Activated CD4-positive, CD25-positive, alpha-beta regulatory T cell treated with anti-CD3 and anti-CD28 coated beads, Interleukin-2, amount 50 U/mL, for 24 hours (primary cell): ENCODE measurements at regions not wholly inside any gene's neighbourhood (a gene's known extent, or its start where the extent isn't known, plus 50 kb on each side); places are given as distances from the start of the nearest gene placed in this dataset.
"Not testable (repeated sequence)": the region's sequence is repeated elsewhere in the genome, so short reads cannot be mapped to it uniquely, and the experiment has no call there.

Experiments
- ATAC-seq, 2 donors: fragments of 150-1000 bp; cut with Tn5 transposase; one replicate each; pipeline ENCODE4 v1.10.0; 2021; ENCODE audit warnings: mild to moderate bottlenecking in 1 of 2, moderate library complexity in 1 of 2

- ATAC-seq: no peak
Observed at GRCh38 chr3:6739288-6739687, 121.6 kb upstream of the GRM7 start.

DNA sequence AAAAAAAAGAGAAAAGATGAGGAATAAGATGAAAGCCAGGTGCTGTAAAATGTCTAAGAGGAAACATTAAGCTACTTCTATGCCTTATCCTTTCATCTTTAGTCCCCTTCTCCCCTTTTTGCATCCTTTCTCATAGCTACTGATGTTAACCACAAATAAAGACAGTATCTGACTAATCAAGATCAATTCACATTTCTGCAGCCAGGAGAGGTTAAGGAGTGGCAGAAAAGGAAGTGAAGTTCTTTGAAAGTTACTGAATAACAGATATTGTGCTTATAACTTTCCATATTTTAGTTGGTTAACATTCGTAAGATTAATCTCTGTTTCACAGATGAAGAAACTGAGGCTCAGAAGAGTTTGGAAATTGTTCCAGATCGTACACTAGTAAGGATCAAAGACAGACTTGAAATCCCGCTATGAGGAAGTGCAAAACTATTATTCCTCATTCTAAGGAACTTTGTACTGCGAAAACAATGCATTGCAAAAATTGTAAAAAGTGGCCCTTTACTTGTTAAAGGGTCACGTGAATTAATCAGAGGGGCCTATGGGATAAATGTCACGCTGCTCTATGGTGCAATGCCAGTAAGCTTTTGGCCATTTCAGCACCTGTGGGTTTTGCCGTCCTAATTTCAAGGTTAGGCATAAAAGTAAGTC is 117.7 kb upstream of the GRM7 start:
- ATAC-seq: no peak

- no peak for ATAC-seq
Observed at GRCh38 chr3:6746443-6746842, 114.5 kb upstream of the GRM7 start.

DNA sequence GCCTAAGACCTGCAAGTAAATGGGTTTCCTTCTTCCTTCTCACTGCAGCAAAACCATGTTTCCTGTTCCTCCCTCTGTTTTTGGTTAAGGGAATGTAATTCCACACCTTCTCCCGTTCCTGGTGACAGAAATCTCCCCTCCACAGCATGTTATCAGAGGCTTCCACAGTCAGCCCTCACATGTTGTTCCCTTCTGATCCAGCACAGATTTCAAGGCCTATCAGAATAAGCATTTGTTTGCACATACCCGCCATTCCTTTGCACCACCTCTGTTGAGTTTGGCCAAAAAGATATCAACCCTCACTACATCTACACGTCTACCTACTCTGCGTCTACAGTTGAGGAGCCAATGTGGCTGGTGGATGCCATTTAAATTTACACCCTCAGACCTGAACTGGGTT is 113.9 kb upstream of the GRM7 start:
- ATAC-seq: no peak

DNA sequence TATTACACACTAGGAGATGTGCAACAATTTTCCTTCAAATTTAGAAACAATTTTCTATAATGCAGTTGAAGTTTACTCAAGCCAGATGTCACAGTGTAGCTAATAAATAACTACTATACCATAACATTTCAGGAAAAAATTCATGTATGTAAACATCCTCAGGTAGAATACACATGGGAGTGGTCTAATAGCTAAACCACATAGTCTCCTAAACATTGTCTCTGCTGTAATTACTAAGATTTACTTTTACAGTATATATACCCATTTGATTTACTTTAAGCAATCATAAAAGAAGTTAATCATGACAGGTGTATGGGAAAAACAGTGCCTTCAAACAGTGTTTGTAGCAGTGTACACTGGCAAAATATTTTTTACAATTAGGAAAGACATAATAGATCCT is 110.1 kb upstream of the GRM7 start:
- ATAC-seq: no peak

DNA sequence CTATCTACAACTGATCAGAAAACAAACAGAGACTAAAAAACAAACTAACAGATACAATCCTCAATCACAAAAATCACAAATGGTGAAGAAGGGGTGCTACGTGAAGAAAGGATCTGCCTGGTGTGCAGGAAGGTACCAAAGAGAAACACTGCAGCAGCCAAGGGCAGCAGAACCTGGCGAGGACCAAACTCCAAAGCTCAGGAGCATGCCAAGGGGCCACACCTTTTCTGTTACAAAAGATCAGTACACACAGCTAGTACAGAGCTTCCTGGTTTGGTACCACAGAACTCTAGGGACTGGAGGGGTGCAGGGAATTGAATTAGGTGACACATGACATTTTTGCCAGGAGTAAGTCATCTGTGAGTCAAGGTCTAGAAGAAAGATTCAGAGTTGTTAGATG is 107.4 kb upstream of the GRM7 start:
- ATAC-seq: no peak

GRCh38 chr3:6769532-6770396 is 91.2 kb upstream of the GRM7 start:
- not testable (repeated sequence) for ATAC-seq

DNA sequence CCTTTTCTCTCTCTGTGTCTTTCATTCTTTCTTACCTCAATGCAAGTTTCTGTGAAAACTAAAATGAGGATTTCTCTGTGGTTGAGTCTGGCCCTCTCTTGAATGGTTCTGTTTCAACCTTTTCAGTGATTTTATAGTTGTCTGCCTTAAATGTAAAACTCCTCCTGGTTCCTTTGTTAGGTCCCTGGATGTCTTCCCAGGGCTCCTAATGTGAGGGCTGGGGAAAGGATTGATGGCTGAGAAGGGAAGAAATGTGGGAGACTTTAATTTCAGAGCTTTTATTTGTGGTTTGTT is 90.6 kb upstream of the GRM7 start:
- ATAC-seq: no peak

DNA sequence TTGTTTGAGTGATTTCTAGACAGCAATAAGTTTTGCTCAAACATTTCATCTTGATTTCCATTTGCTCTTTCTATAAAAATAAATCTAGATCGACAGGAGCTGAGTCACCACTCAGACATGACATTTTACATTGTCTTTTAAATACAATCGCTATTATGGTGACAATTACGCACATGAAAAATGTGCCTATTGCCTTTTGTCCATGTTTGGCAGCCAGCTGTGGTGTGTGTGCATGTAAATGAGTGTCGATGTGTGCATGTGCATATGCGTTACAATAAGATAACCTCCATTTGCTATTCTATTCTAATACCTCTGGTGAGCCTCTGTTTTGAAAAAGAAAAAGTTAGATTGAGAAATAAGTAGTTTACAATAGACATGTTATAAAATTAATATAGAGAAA is 89.7 kb upstream of the GRM7 start:
- ATAC-seq: no peak

- ATAC-seq: no peak
Observed at GRCh38 chr3:6779140-6779539, 81.8 kb upstream of the GRM7 start.

DNA sequence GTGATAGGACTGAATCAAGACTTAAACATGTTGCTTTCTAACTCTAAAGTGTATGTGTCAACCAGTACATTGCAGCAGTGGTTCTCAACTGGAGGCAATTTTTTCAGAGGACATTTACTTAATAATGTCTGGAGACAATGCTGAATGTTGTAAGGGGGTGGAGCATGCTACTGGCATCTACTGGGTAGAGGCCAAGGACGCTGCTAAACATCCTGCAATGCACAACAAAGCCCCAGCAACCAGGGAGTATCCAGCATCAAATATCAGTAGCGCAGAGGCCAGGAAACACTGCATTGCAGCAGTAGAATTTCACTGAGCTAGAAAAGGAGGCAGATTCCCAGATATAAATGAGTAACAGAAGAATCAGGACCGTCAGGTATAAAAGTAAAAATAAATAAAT is 79.8 kb upstream of the GRM7 start:
- ATAC-seq: no peak

GRCh38 chr3:6785726-6786125 is 75.2 kb upstream of the GRM7 start:
- no peak for ATAC-seq

DNA sequence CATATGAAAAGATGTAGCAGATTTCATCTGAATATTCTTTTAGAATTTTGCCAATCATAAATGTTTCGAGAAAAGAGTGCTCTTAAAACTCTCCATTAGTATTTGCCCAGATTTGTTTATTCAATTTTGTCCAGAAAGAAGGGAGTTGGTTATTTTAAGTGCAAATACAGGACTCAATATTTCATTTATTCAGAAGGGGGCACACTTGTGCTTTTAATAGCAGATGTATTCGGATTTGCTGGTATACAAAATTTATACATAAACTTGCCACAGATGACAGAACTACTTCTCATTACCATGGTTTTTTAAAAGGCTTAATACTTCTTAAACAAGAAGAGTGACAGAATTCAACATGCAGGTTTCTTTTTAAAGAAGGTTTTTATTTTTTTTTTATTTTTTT is 69.8 kb upstream of the GRM7 start:
- ATAC-seq: no peak

- ATAC-seq: no peak
Observed at GRCh38 chr3:6799264-6799915, 61.5 kb upstream of the GRM7 start.

DNA sequence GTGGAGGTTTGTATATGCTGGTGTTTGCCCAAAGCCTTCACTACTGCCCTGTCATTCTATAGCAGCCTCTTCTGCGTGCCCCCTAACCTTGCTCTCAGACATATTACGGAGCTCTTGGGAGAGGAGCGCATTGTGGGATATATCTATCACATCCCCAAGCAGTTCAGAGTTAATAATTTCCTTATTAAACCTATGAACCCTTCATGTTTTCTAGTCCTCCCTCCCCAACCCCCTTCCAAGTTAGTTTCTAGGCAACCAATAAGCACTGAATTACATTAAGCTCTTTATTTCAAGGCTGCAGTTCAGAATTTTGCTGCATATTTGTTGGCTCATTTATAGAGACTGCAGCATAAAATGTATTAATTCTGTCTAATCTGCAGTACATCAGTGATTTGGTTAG is 57.3 kb upstream of the GRM7 start:
- no peak for ATAC-seq

DNA sequence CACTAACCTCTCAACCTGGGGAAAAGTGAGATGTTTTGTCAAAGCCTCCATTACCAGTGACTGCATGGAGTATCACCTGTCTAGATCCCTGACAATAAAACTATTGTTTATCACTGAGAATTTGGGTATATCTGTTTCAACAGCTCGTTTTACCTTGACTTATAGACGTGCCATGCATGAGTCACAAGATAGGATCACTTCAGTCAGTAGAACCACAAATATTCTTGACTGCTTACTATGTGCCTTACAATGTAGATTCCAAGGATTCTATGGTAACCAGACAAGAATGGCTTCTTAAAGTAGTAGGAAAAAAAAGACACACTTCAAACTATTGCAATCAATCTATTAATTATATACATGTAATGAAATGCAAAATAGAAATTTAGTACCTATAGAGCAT is 55.7 kb upstream of the GRM7 start:
- ATAC-seq: no peak

GRCh38 chr3:6806991-6807390 is 53.9 kb upstream of the GRM7 start:
- no peak for ATAC-seq

- no peak for ATAC-seq
Observed at GRCh38 chr3:6807967-6808588, 52.8 kb upstream of the GRM7 start.

GRCh38 chr3:6809349-6809748 is 51.6 kb upstream of the GRM7 start:
- no peak for ATAC-seq
